ENCODE measurements at regions not wholly inside any gene's neighbourhood (a gene's known extent, or its start where the extent isn't known, plus 50 kb on each side); places are given as distances from the start of the nearest gene placed in this dataset.
A peak's percentile ranks its signal among the peaks of the same experiment; 100 is the strongest.

DNA sequence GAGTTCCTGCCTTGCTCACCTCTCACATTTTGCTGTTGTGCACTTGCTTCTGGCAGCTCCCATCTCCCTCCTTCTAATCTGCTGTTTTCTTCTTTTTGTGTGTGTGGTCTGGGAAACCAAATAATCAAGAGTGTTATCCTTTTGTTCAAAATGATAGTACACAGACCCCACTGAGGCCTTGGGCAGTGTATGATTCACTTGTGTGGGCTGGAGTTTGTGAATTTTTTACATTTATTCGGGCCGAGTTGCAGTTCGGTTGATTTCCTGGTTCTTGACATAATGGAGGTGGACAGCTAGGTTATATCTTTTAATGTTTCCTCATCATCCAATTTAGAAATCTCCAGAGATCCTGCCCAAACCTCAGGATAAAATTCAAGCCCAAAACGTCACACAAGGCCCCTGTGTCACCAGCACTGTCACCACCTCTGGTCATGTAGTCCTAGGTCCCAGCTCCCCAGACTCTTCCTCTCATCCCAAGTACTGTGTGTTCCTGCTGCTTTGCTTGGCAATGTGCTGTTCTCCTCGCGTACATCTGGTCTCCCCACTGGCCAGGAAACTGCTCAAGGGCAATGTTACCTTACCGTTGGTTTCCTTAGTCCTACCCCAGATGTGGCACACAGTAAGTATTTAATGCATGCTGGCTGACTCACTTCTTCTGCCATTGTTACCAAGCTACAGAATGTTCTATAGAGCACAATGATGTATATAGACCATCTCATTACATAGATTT lies 55.7 kb upstream of the PHACTR2 start:
- H3K4me3 ChIP-seq (ENCODE audit: low read depth, low read length): no peak overlapping the region
- H3K27me3 ChIP-seq (ENCODE audit: control insufficient read depth, insufficient read depth, low read length): no peaks in the 10 kb centered on the region
- no peaks in the 10 kb centered on the region for H3K4me1 ChIP-seq (ENCODE audit: control insufficient read depth, insufficient read depth, low read length)
- H3K27ac ChIP-seq (ENCODE audit: low read depth, low read length): no peak overlapping the region
- no peak for DNase-seq (ENCODE audit: low read depth in 4 of 6, low spot score in 6 of 6)
- H3K9me3 ChIP-seq (ENCODE audit: control insufficient read depth, insufficient read depth, low read length): no peaks in the 10 kb centered on the region
- H3K36me3 ChIP-seq (ENCODE audit: control insufficient read depth, insufficient read depth, low read length): no peaks in the 10 kb centered on the region
- WGBS (ENCODE audit: insufficient coverage): 90% methylated on average over 3 of the region's 7 CpGs

DNA sequence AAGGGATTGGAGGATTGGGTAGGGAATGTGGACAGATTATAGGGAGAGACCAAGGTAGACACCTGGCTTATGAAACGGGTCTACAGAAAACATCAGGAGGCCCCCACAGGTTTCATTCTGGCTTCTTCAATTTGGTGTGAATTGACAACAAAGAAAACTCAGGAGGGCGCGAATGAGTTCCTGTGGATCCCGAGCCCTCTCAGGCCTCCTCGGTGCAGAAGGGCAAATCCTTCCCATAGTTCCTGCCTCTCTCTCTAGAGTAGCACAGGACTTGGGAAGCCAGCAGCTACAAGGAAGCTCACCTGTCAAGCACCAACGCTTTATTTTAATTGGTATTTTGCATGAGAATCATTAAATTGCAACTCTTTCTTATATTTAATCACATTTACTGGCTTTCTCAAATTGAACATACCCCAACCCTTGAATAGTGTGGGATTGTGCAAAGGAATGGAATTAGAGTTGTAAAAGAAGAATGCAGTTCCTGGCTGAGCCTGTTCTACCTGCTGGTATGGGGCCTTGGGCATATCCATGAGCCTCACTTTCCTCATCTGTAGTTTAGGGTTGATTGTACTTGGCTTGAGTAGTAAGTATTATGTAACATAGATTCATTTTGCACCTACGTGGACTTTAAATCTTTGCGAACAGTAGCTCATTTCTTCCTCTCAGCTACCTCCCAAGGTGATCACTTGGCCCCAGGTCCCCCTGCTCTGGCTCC lies 56.4 kb upstream of the PHACTR2 start:
- Histone ChIP-seq H3K27ac (ENCODE audit: low read depth, low read length) (no peak overlapping the region), H3K36me3 (ENCODE audit: control insufficient read depth, insufficient read depth, low read length) (no peaks in the 10 kb centered on the region), H3K4me3 (ENCODE audit: low read depth, low read length) (no peak overlapping the region), H3K9me3 (ENCODE audit: control insufficient read depth, insufficient read depth, low read length) (no peaks in the 10 kb centered on the region), H3K27me3 (ENCODE audit: control insufficient read depth, insufficient read depth, low read length) (no peaks in the 10 kb centered on the region), H3K4me1 (ENCODE audit: control insufficient read depth, insufficient read depth, low read length) (no peaks in the 10 kb centered on the region)
- 82% methylated on average over 7 of the region's 8 CpGs for WGBS (ENCODE audit: insufficient coverage)
- DNase-seq (ENCODE audit: low read depth in 4 of 6, low spot score in 6 of 6): no peak

DNA sequence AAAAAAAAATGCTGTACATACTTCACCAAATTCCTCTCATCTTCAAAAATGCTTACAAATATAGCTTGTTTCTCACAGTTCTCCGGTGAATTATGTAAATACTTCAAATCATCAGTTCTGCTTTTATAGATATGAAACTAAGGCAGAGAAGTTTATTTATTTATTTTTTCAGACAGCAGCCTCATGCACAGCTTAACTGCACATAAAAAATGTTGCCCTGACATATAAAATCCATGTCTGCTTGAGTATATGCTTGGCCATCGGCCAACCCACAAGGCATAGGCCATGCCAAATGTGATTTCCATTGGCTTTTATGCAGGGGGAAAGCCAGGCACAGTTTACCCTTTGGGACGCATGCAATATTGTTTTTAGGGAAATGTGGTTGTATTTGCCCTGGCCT lies 57.3 kb upstream of the PHACTR2 start:
- Histone ChIP-seq H3K4me1 (ENCODE audit: control insufficient read depth, insufficient read depth, low read length) (no peaks in the 10 kb centered on the region), H3K27ac (ENCODE audit: low read depth, low read length) (no peak overlapping the region), H3K36me3 (ENCODE audit: control insufficient read depth, insufficient read depth, low read length) (no peaks in the 10 kb centered on the region), H3K27me3 (ENCODE audit: control insufficient read depth, insufficient read depth, low read length) (no peaks in the 10 kb centered on the region), H3K4me3 (ENCODE audit: low read depth, low read length) (no peak overlapping the region), H3K9me3 (ENCODE audit: control insufficient read depth, insufficient read depth, low read length) (no peaks in the 10 kb centered on the region)
- 80% methylated on average over 2 of the region's 3 CpGs for WGBS (ENCODE audit: insufficient coverage)
- peak in 2 of 6 donors; percentile 17 to 41 for DNase-seq (ENCODE audit: low read depth in 4 of 6, low spot score in 6 of 6)

DNA sequence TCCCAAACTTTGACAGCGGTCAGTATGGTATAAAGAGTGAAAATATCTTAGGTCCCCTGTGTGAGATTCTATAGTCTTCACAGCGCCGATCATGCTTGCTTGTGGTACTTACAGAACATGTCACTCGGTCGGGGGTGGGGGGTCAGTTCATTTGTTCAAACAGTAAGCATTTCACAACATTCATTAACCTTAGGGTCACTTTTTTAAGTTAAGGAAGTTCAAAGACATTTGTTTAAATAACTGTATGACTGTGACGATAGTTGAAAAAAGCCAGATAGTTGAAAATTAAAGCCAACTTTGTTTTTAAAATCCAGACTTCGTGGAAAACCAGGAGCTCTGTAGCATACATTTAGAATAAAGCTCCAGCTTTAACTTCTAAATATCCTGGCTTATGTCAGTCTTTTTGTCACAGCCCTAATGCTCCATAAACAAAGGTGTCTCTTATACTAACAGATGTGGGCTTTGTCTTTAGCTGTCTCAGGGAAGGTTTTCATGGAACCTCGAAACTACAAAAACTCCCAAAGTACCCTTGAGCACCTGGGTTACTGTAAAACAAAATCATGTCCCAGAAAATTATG lies 57.9 kb upstream of the PHACTR2 start:
- H3K27me3 ChIP-seq (ENCODE audit: control insufficient read depth, insufficient read depth, low read length): no peaks in the 10 kb centered on the region
- no peak overlapping the region for H3K27ac ChIP-seq (ENCODE audit: low read depth, low read length)
- H3K9me3 ChIP-seq (ENCODE audit: control insufficient read depth, insufficient read depth, low read length): no peaks in the 10 kb centered on the region
- WGBS (ENCODE audit: insufficient coverage): no CpG with 5 or more reads among the region's 8 CpGs
- H3K4me3 ChIP-seq (ENCODE audit: low read depth, low read length): no peak overlapping the region
- H3K4me1 ChIP-seq (ENCODE audit: control insufficient read depth, insufficient read depth, low read length): no peaks in the 10 kb centered on the region
- no peaks in the 10 kb centered on the region for H3K36me3 ChIP-seq (ENCODE audit: control insufficient read depth, insufficient read depth, low read length)
- DNase-seq (ENCODE audit: low read depth in 4 of 6, low spot score in 6 of 6): no peak

DNA sequence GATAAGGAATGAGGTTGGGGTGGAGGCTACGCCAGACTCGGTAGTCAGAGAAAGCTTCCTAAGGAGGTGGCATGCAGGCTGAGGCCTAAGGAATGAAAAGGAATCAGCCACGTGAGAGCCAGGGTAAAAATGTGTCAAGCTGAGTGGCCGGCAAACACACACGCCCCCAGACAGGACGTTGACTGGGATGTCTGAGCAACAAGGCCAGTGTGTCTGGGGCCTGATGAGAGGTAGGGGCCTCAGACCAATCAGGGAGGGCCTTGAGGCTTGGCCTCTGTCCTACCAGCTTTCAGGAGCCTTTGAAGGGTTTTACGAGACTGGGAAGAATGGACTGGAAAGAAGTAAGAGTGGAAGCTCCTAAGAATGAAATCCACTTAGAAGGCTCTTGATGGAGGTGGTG lies 61.0 kb upstream of the PHACTR2 start:
- Histone ChIP-seq H3K4me3 (ENCODE audit: low read depth, low read length) (no peak overlapping the region), H3K27ac (ENCODE audit: low read depth, low read length) (no peak overlapping the region), H3K9me3 (ENCODE audit: control insufficient read depth, insufficient read depth, low read length) (no peaks in the 10 kb centered on the region), H3K36me3 (ENCODE audit: control insufficient read depth, insufficient read depth, low read length) (no peaks in the 10 kb centered on the region), H3K4me1 (ENCODE audit: control insufficient read depth, insufficient read depth, low read length) (no peaks in the 10 kb centered on the region), H3K27me3 (ENCODE audit: control insufficient read depth, insufficient read depth, low read length) (no peaks in the 10 kb centered on the region)
- DNase-seq (ENCODE audit: low read depth in 4 of 6, low spot score in 6 of 6): no peak
- WGBS (ENCODE audit: insufficient coverage): 78% methylated on average over 7 of the region's 7 CpGs

DNA sequence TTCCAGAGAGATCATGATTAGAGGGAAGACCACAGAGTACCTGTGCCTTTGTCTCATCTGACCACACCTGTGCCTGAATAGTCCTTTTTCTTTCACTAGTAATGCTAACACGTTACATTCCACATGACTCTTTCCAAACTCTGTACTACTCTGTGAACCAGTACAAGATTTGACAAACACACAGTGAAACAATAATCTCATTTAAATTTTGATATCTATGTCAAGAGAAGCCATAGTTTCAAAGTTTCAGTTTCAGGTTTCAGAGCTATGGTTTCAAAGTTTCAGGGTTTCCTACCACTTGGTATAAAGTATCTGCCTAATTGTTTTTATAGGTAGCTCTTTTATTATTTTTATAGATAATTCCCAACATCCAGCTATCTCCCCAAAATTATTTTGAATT lies 62.0 kb upstream of the PHACTR2 start:
- H3K9me3 ChIP-seq (ENCODE audit: control insufficient read depth, insufficient read depth, low read length): no peaks in the 10 kb centered on the region
- H3K4me3 ChIP-seq (ENCODE audit: low read depth, low read length): no peak overlapping the region
- no peak overlapping the region for H3K27ac ChIP-seq (ENCODE audit: low read depth, low read length)
- WGBS (ENCODE audit: insufficient coverage): 100% methylated on average over 1 of the region's 1 CpG
- no peaks in the 10 kb centered on the region for H3K27me3 ChIP-seq (ENCODE audit: control insufficient read depth, insufficient read depth, low read length)
- no peaks in the 10 kb centered on the region for H3K36me3 ChIP-seq (ENCODE audit: control insufficient read depth, insufficient read depth, low read length)
- DNase-seq (ENCODE audit: low read depth in 4 of 6, low spot score in 6 of 6): no peak
- no peaks in the 10 kb centered on the region for H3K4me1 ChIP-seq (ENCODE audit: control insufficient read depth, insufficient read depth, low read length)

DNA sequence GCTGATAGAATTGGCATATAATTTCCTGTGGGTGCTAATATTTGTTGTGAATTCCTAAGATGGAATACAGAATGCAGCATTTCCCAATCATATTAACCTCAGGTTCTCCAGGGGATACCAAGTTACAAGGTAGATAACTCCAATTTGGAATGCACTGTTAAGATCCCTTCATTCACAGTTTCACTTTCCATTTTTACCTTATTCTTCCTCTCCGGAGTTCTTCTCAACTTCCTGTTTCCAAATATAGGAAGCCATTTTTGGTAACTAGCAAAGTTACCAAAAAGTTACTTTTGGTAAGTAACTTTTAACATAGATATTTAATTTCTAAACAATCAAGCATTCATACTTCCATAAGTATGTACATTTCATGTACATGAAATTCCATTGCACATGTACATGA lies 63.5 kb upstream of the PHACTR2 start:
- Histone ChIP-seq H3K36me3 (ENCODE audit: control insufficient read depth, insufficient read depth, low read length) (no peaks in the 10 kb centered on the region), H3K27ac (ENCODE audit: low read depth, low read length) (no peak overlapping the region), H3K4me3 (ENCODE audit: low read depth, low read length) (no peak overlapping the region), H3K27me3 (ENCODE audit: control insufficient read depth, insufficient read depth, low read length) (no peaks in the 10 kb centered on the region), H3K9me3 (ENCODE audit: control insufficient read depth, insufficient read depth, low read length) (no peaks in the 10 kb centered on the region), H3K4me1 (ENCODE audit: control insufficient read depth, insufficient read depth, low read length) (no peaks in the 10 kb centered on the region)
- no peak for DNase-seq (ENCODE audit: low read depth in 4 of 6, low spot score in 6 of 6)
- WGBS (ENCODE audit: insufficient coverage): no CpG with 5 or more reads among the region's 1 CpG

DNA sequence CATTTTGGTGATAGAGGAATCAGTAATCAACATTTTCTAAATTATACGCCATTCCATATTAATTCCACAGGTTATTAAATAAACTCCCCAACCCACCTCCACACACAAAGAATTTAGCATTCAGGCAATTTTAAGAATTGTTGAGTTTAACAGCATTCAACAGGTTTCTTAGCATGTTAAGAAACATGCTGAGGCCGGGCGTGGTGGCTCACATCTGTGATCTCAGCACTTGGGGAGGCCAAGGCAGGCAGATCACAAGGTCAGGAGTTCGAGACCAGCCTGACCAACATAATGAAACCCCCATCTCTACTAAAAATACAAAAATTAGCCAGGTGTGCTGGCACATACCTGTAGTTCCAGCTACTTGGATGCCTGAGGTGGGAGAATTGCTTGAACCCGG lies 64.0 kb upstream of the PHACTR2 start:
- WGBS (ENCODE audit: insufficient coverage): 100% methylated on average over 3 of the region's 5 CpGs
- no peaks in the 10 kb centered on the region for H3K27me3 ChIP-seq (ENCODE audit: control insufficient read depth, insufficient read depth, low read length)
- H3K36me3 ChIP-seq (ENCODE audit: control insufficient read depth, insufficient read depth, low read length): no peaks in the 10 kb centered on the region
- DNase-seq (ENCODE audit: low read depth in 4 of 6, low spot score in 6 of 6): no peak
- H3K9me3 ChIP-seq (ENCODE audit: control insufficient read depth, insufficient read depth, low read length): no peaks in the 10 kb centered on the region
- no peak overlapping the region for H3K27ac ChIP-seq (ENCODE audit: low read depth, low read length)
- no peak overlapping the region for H3K4me3 ChIP-seq (ENCODE audit: low read depth, low read length)
- H3K4me1 ChIP-seq (ENCODE audit: control insufficient read depth, insufficient read depth, low read length): no peaks in the 10 kb centered on the region

DNA sequence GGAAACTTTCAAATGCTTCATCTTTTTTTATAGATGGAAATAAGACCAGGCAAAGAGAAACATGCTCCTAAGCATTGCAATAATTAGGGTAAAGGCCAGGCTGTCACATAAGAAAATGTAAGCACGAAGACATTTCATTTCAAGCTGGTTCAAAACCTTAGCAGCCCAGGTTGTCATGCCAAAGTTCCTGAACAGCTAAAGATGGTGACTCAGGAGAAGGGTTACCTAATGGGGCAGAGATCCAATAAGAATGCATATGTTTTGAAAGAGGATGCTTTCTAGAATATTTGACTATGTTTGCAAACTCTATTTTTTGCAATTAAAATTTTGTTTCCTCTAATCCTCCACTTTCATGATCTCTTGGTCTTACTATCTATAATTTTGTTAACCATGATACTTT lies 65.6 kb upstream of the PHACTR2 start:
- Histone ChIP-seq H3K4me1 (ENCODE audit: control insufficient read depth, insufficient read depth, low read length) (no peaks in the 10 kb centered on the region), H3K4me3 (ENCODE audit: low read depth, low read length) (no peak overlapping the region), H3K36me3 (ENCODE audit: control insufficient read depth, insufficient read depth, low read length) (no peaks in the 10 kb centered on the region), H3K9me3 (ENCODE audit: control insufficient read depth, insufficient read depth, low read length) (no peaks in the 10 kb centered on the region), H3K27me3 (ENCODE audit: control insufficient read depth, insufficient read depth, low read length) (no peaks in the 10 kb centered on the region), H3K27ac (ENCODE audit: low read depth, low read length) (no peak overlapping the region)
- no peak for DNase-seq (ENCODE audit: low read depth in 4 of 6, low spot score in 6 of 6)
- WGBS (ENCODE audit: insufficient coverage): 89% methylated on average over 1 of the region's 1 CpG

DNA sequence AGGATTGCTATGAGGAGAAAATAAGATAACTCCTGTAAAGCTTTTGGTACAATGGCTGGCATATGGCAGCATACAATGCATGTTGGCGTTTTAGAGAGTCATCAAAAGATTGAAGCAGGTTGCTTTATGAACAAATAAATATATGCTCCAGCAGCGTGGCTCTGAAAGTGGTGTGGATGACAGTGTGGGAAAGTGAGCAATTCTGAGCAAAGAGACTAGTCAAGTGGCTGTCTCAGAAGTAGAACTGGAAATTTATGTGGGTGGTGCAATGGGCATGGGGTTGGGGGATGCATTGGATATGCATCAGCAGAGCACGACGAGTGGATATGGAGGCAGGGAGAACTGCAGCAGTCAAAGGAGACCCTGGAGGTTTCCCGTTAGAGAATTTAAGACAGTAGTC lies 66.2 kb upstream of the PHACTR2 start:
- no peaks in the 10 kb centered on the region for H3K27me3 ChIP-seq (ENCODE audit: control insufficient read depth, insufficient read depth, low read length)

More for the DNA sequence above, 66.2 kb upstream of the PHACTR2 start:
- Histone ChIP-seq H3K36me3 (ENCODE audit: control insufficient read depth, insufficient read depth, low read length) (no peaks in the 10 kb centered on the region), H3K9me3 (ENCODE audit: control insufficient read depth, insufficient read depth, low read length) (no peaks in the 10 kb centered on the region), H3K4me3 (ENCODE audit: low read depth, low read length) (no peak overlapping the region), H3K4me1 (ENCODE audit: control insufficient read depth, insufficient read depth, low read length) (no peaks in the 10 kb centered on the region), H3K27ac (ENCODE audit: low read depth, low read length) (no peak overlapping the region)
- no peak for DNase-seq (ENCODE audit: low read depth in 4 of 6, low spot score in 6 of 6)
- WGBS (ENCODE audit: insufficient coverage): 95% methylated on average over 5 of the region's 5 CpGs

Measured in spinal cord (tissue), 9 donors.